ENCODE measurements at regions not wholly inside any gene's neighbourhood (a gene's known extent, or its start where the extent isn't known, plus 50 kb on each side); places are given as distances from the start of the nearest gene placed in this dataset.

- TF ChIP-seq ZNF426 (tag by site-specific recombination; IDR thresholded peaks at IDR 0.05): no peak
- TF ChIP-seq ZNF112 (tag by site-specific recombination; IDR thresholded peaks at IDR 0.05): no peak
- TF ChIP-seq ZNF449 (tag by site-specific recombination; IDR thresholded peaks at IDR 0.05): no peak
- no peak for TF ChIP-seq ZXDB (tag by site-specific recombination; IDR thresholded peaks at IDR 0.05)
- no peak for TF ChIP-seq ZNF223 (tag by site-specific recombination; IDR thresholded peaks at IDR 0.05)
- no peak for TF ChIP-seq ZIC2 (tag by site-specific recombination; IDR thresholded peaks at IDR 0.05)
- no peak for TF ChIP-seq ZNF266 (tag by site-specific recombination; IDR thresholded peaks at IDR 0.05; ENCODE audit: low read depth)
- no peak for TF ChIP-seq ZNF140 (tag by site-specific recombination; IDR thresholded peaks at IDR 0.05)
These were observed 424.1 kb downstream of the ZNF385D start (continued) for GRCh38 chr3:21326704-21327475.

- H3K4me1 ChIP-seq (ENCODE audit: control insufficient read depth, insufficient read depth, low read length): no peaks in the 10 kb centered on the region
- ChIA-PET POLR2A (no interaction called here), CTCF (no interaction called here)
- no peaks in the 10 kb centered on the region for H3K36me3 ChIP-seq (ENCODE audit: control insufficient read depth in 2 of 2, insufficient read depth in 1 of 2, low read length in 2 of 2)
- H3K9me3 ChIP-seq (ENCODE audit: control insufficient read depth, insufficient read depth, low read depth, low read length): no peaks in the 10 kb centered on the region
- H3K4me3 ChIP-seq (ENCODE audit: low read depth, low read length): no peak overlapping the region
- no peak overlapping the region for H3K27ac ChIP-seq (ENCODE audit: extremely low read depth, low read depth, low read length)
- TF ChIP-seq ZNF664 (tag by site-specific recombination; IDR thresholded peaks at IDR 0.05) (no peak), PATZ1 (tag by site-specific recombination; IDR thresholded peaks at IDR 0.05) (no peak), ZIC2 (tag by site-specific recombination; IDR thresholded peaks at IDR 0.05) (no peak), ZNF792 (tag by site-specific recombination; IDR thresholded peaks at IDR 0.05) (no peak), ZNF529 (tag by site-specific recombination; IDR thresholded peaks at IDR 0.05; ENCODE audit: insufficient replicate concordance) (no peak), ZNF354C (tag by site-specific recombination; IDR thresholded peaks at IDR 0.05; ENCODE audit: borderline replicate concordance, low read depth) (no peak), ZNF837 (tag by site-specific recombination; IDR thresholded peaks at IDR 0.05) (no peak), ZNF223 (tag by site-specific recombination; IDR thresholded peaks at IDR 0.05) (no peak), ZNF335 (tag by site-specific recombination; conservative IDR thresholded peaks at IDR 0.05) (no peak), ZNF341 (tag by site-specific recombination; IDR thresholded peaks at IDR 0.05; ENCODE audit: low read depth) (no peak), SP3 (tag by site-specific recombination; IDR thresholded peaks at IDR 0.05) (no peak), SCRT2 (tag by site-specific recombination; IDR thresholded peaks at IDR 0.05) (no peak)
These were observed 436.3 kb downstream of the ZNF385D start for GRCh38 chr3:21314688-21315087.

- no peaks in the 10 kb centered on the region for H3K9me3 ChIP-seq (ENCODE audit: control insufficient read depth, insufficient read depth, low read depth, low read length)
- no peak overlapping the region for H3K4me3 ChIP-seq (ENCODE audit: low read depth, low read length)
- POLR2A ChIA-PET: interaction anchor here (0.7 kb wide), 1 partner anchor 47 kb away, joined by 3 read pairs; no protein-coding TSS in a partner anchor
- H3K36me3 ChIP-seq (ENCODE audit: control insufficient read depth in 2 of 2, insufficient read depth in 1 of 2, low read length in 2 of 2): no peaks in the 10 kb centered on the region
- TF ChIP-seq ZNF585B (tag by site-specific recombination; IDR thresholded peaks at IDR 0.05): no peak
- TF ChIP-seq ZNF560 (tag by site-specific recombination; IDR thresholded peaks at IDR 0.05; ENCODE audit: borderline replicate concordance): no peak
- TF ChIP-seq ZNF555 (tag by site-specific recombination; conservative IDR thresholded peaks at IDR 0.05): no peak
- no peak for TF ChIP-seq ZSCAN18 (tag by site-specific recombination; IDR thresholded peaks at IDR 0.05)
- no peak for TF ChIP-seq ZNF596 (tag by site-specific recombination; IDR thresholded peaks at IDR 0.05)
- TF ChIP-seq REPIN1 (tag by site-specific recombination; IDR thresholded peaks at IDR 0.05; ENCODE audit: low read depth): no peak
- TF ChIP-seq ZNF239 (tag by site-specific recombination; IDR thresholded peaks at IDR 0.05): no peak
- no peak for TF ChIP-seq ZNF175 (tag by site-specific recombination; IDR thresholded peaks at IDR 0.05)
- TF ChIP-seq SP3 (tag by site-specific recombination; IDR thresholded peaks at IDR 0.05): no peak
- H3K27ac ChIP-seq (ENCODE audit: extremely low read depth, low read depth, low read length): no peak overlapping the region
- CTCF ChIA-PET: no interaction called here
- no peaks in the 10 kb centered on the region for H3K4me1 ChIP-seq (ENCODE audit: control insufficient read depth, insufficient read depth, low read length)
These were observed 440.1 kb downstream of the ZNF385D start for GRCh38 chr3:21310891-21311290.
